Peyer's patch (tissue), 4 donors: ENCODE measurements at regions not wholly inside any gene's neighbourhood (a gene's known extent, or its start where the extent isn't known, plus 50 kb on each side); places are given as distances from the start of the nearest gene placed in this dataset.

Experiments used
- CTCF ChIP-seq, 6 experiments: fragments of 450-650 bp in 4 of 6; fragments of 200-600 bp in 2 of 6; sonication (generic) in 1 of 6; IDR thresholded peaks; one replicate each; pipeline ENCODE4 v1.5.1; 2017 to 2019; ENCODE audit warnings: antibody characterized with exemption in 6 of 6, mild to moderate bottlenecking in 3 of 6, moderate library complexity in 1 of 6
- POLR2A ChIP-seq, 2 donors: fragments of 450-650 bp; IDR thresholded peaks; one replicate each; pipeline ENCODE4 v1.5.1; 2017; ENCODE audit warnings: antibody characterized with exemption in 2 of 2, mild to moderate bottlenecking in 2 of 2, moderate library complexity in 2 of 2

DNA sequence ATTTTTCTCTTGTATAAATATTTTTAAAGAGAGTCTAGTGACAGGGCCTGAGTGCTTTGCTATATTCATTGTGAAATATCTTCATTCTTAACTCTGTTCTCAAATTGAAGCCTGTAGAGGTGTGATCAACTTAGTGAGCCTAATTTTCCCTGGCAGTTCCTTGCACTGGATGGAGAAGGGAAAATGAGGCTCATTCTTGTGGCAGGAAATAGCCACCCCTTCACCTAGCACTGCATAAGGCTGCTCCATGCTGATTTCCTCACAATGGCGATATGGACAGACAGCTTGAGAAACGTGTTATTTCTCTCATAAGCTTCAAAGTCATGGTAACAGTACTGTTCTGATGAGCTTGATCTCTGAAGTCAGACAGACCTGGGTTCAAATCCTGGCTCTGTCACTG, 146.2 kb downstream of the AKAP11 start:
- no peak for TF ChIP-seq CTCF (IDR thresholded peaks at IDR 0.05)
- TF ChIP-seq POLR2A (IDR thresholded peaks at IDR 0.05), result no peak
